ENCODE measurements at regions not wholly inside any gene's neighbourhood (a gene's known extent, or its start where the extent isn't known, plus 50 kb on each side); places are given as distances from the start of the nearest gene placed in this dataset.

DNA sequence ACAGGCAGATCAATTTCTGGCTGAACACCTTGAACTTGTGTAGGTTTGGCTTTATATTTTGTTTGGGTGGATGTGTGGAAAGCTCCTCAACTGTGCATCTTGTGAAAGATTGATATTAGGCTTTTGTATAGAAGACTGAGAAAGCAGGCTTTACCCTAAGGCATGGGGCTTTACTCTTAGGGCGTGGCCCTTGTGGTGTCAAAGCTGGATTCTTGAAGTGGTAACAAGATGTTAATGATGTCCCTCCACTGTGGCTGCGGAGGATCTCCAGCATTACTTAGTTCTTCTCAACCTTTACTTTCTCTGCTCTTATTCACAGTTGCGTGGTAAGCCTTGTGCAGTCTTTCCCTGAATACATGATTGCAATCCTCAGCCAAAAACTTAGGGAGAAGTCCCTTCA is 54.1 kb upstream of the HECTD2 start:
- TF ChIP-seq, protein P1, sequence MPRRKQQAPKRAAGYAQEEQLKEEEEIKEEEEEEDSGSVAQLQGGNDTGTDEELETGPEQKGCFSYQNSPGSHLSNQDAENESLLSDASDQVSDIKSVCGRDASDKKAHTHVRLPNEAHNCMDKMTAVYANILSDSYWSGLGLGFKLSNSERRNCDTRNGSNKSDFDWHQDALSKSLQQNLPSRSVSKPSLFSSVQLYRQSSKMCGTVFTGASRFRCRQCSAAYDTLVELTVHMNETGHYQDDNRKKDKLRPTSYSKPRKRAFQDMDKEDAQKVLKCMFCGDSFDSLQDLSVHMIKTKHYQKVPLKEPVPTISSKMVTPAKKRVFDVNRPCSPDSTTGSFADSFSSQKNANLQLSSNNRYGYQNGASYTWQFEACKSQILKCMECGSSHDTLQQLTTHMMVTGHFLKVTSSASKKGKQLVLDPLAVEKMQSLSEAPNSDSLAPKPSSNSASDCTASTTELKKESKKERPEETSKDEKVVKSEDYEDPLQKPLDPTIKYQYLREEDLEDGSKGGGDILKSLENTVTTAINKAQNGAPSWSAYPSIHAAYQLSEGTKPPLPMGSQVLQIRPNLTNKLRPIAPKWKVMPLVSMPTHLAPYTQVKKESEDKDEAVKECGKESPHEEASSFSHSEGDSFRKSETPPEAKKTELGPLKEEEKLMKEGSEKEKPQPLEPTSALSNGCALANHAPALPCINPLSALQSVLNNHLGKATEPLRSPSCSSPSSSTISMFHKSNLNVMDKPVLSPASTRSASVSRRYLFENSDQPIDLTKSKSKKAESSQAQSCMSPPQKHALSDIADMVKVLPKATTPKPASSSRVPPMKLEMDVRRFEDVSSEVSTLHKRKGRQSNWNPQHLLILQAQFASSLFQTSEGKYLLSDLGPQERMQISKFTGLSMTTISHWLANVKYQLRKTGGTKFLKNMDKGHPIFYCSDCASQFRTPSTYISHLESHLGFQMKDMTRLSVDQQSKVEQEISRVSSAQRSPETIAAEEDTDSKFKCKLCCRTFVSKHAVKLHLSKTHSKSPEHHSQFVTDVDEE (CRISPR knock-in tag; IDR thresholded peaks at IDR 0.05), result no peak
- TF ChIP-seq ZNF8 (CRISPR knock-in tag; IDR thresholded peaks at IDR 0.05), result no peak
- TF ChIP-seq ZFP3 (CRISPR knock-in tag; IDR thresholded peaks at IDR 0.05), result no peak
- TF ChIP-seq ISL1 (CRISPR knock-in tag; IDR thresholded peaks at IDR 0.05), result no peak
- TF ChIP-seq, protein P2, sequence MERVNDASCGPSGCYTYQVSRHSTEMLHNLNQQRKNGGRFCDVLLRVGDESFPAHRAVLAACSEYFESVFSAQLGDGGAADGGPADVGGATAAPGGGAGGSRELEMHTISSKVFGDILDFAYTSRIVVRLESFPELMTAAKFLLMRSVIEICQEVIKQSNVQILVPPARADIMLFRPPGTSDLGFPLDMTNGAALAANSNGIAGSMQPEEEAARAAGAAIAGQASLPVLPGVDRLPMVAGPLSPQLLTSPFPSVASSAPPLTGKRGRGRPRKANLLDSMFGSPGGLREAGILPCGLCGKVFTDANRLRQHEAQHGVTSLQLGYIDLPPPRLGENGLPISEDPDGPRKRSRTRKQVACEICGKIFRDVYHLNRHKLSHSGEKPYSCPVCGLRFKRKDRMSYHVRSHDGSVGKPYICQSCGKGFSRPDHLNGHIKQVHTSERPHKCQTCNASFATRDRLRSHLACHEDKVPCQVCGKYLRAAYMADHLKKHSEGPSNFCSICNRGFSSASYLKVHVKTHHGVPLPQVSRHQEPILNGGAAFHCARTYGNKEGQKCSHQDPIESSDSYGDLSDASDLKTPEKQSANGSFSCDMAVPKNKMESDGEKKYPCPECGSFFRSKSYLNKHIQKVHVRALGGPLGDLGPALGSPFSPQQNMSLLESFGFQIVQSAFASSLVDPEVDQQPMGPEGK (CRISPR knock-in tag; IDR thresholded peaks at IDR 0.05; ENCODE audit: borderline replicate concordance), result no peak
- TF ChIP-seq TOX (CRISPR knock-in tag; IDR thresholded peaks at IDR 0.05; ENCODE audit: borderline replicate concordance), result no peak
- no peak for TF ChIP-seq PPARA (CRISPR knock-in tag; IDR thresholded peaks at IDR 0.05; ENCODE audit: borderline replicate concordance)
- no peak for TF ChIP-seq TCF4 (CRISPR knock-in tag; IDR thresholded peaks at IDR 0.05; ENCODE audit: borderline replicate concordance)
- TF ChIP-seq ZC3H10 (CRISPR knock-in tag; IDR thresholded peaks at IDR 0.05), result no peak
